Large intestine (tissue), 3 donors: ENCODE measurements at regions not wholly inside any gene's neighbourhood (a gene's known extent, or its start where the extent isn't known, plus 50 kb on each side); places are given as distances from the start of the nearest gene placed in this dataset.

Experiments used
- DNase-seq, 2 donors: peaks; one replicate each; pipeline versions ENCODE4 v3.0.0 to v3.0.0-alpha.2; 2013
- H3K27ac ChIP-seq: one replicate; pipeline ENCODE4 v1.5.1; 2013; ENCODE audit warnings: low read length
- H3K27me3 ChIP-seq: 2 replicates; pipeline ENCODE4 v1.6.1; 2013; ENCODE audit warnings: low read length; ENCODE audit not compliant: control insufficient read depth, insufficient read depth
- H3K36me3 ChIP-seq: 2 replicates; pipeline ENCODE4 v1.6.1; 2013; ENCODE audit warnings: low read length; ENCODE audit not compliant: control insufficient read depth, insufficient read depth
- H3K4me1 ChIP-seq: one replicate; pipeline ENCODE4 v1.6.1; 2013; ENCODE audit warnings: low read length; ENCODE audit not compliant: control insufficient read depth, insufficient read depth
- H3K4me3 ChIP-seq: one replicate; pipeline ENCODE4 v1.5.1; 2013; ENCODE audit warnings: low read length
- H3K9me3 ChIP-seq: one replicate; pipeline ENCODE4 v1.6.1; 2013; ENCODE audit warnings: mild to moderate bottlenecking, low read depth, low read length, moderate library complexity; ENCODE audit not compliant: control insufficient read depth
- WGBS: methylation state at CpG from one replicate; pipeline ENCODE4 v1.1.5; 2013; ENCODE audit warnings: low lambda C conversion rate; ENCODE audit not compliant: insufficient coverage; 5-methylcytosine and 5-hydroxymethylcytosine counted together

DNA sequence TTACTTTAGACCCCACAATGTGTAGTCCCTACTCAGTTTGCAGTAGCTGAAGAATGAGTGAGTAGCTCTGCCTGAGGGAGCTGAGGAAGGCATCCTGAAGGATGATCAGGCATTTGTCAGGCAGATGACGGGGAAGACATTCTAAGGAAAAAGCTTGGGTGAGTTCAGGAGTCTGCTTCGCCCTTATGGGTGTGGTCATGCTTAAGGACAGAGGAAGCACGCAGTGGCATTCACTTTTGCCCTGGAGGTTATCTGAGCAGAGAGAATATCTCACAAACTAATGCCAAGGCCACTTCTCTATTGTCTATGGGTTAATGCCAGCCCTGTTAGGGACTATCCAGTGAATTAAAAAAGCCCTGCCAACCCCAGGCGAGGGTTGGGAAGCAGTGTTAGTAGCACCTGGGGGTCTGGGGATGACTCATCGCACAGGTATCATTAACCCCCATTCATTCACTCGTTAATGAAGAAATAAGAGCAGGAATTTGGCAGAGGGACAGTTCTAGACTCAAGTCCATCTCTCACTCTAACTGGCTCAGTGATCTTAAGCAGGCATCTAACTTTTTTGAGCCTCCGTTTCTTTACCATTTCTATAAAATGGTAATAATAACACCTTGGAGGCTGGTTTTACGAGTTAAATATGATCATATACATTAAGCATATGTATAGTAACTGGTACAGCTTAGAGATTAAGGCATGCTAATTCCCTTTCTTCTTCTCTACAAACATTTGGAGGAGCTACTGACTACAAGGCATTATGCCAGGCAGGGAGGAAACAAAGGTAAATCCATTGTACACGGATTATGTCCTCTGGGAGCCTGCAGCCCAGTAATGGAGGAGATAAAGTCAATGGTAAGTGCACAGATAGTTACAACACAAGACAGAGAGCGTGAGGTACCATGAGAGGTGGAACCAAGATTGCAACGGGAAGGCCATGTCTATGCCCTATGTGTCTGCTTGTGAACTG is 93.2 kb upstream of the AKIRIN2 start:
- H3K4me1 ChIP-seq: peaks cover 31% of the 10 kb centered on the region
- DNase-seq: peak; percentile 42 to 71
- H3K9me3 ChIP-seq: no peaks in the 10 kb centered on the region
- no CpG with 5 or more reads among the region's 11 CpGs for WGBS
- no peak overlapping the region for H3K27ac ChIP-seq
- no peaks in the 10 kb centered on the region for H3K36me3 ChIP-seq
- no peaks in the 10 kb centered on the region for H3K27me3 ChIP-seq
- no peak overlapping the region for H3K4me3 ChIP-seq

DNA sequence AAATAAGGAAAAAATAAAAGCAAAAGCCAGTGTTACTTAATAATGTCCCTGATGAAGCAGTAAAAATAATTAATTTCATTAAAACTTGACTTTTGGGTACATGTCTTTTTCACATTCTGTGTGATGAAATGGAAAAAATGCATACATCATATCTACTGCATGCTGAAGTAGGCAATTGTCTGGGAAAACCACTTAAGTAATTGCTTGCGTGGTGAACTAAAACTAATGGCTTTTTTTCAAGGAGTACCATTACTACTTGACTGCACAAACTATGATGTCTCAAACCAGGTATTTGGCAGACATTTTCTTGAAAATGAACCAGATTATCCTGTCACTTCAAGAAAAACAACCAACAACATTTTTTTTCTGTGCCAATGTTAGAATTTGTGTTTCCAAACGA is 91.3 kb upstream of the AKIRIN2 start:
- Histone ChIP-seq H3K4me3 (no peak overlapping the region), H3K27me3 (no peaks in the 10 kb centered on the region), H3K36me3 (no peaks in the 10 kb centered on the region), H3K9me3 (no peaks in the 10 kb centered on the region), H3K4me1 (peaks cover 29% of the 10 kb centered on the region), H3K27ac (no peak overlapping the region)
- DNase-seq: no peak
- WGBS: 100% methylated on average over 2 of the region's 2 CpGs

DNA sequence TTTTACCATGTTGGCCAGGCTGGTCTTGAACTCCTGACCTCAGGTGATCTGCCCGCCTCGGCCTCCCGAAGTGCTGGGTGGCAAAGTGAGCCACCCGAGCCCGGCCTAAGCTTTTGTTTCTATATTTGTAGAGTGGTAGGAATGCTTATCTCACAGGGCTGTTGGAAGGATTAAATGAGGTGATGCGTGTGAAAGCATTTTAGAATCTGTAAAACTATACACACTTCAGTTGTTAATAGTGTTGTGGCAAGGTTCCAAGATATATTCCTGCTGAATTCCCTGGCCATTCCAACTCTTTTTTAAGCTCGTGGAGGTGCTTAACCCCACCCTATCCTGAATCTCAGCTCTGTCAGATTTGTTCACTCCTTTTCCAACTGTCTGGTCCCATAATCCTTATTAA is 89.9 kb upstream of the AKIRIN2 start:
- no peak overlapping the region for H3K27ac ChIP-seq
- H3K4me1 ChIP-seq: peaks cover 29% of the 10 kb centered on the region
- no peaks in the 10 kb centered on the region for H3K36me3 ChIP-seq
- no peak overlapping the region for H3K4me3 ChIP-seq
- no peak for DNase-seq
- H3K27me3 ChIP-seq: no peaks in the 10 kb centered on the region
- no peaks in the 10 kb centered on the region for H3K9me3 ChIP-seq
- no CpG with 5 or more reads among the region's 7 CpGs for WGBS

DNA sequence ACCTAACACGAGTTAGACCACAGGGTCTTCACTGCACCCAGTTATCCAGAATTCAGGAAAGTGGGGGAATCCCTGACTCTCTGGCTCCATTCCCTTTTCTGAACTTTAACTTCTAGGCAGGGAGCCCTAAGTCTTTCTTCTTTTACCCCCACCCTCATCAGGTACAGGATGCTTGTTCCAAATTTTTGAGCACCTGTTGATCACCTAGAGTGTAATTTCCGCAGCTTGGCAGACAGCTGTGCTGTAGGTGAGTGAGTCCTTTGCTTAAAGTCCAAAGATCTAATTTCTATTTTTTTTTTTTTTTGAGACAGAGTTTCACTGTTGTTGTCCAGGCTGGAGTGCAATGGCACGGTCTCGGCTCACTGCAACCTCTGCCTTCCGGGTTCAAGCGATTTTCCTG is 89.5 kb upstream of the AKIRIN2 start:
- Histone ChIP-seq H3K4me3 (no peak overlapping the region), H3K27ac (peak overlapping the region; percentile 91), H3K27me3 (no peaks in the 10 kb centered on the region), H3K36me3 (no peaks in the 10 kb centered on the region), H3K4me1 (peaks cover 24% of the 10 kb centered on the region), H3K9me3 (no peaks in the 10 kb centered on the region)
- peak in 1 of 2 donors; percentile 72 for DNase-seq
- WGBS: no CpG with 5 or more reads among the region's 6 CpGs

DNA sequence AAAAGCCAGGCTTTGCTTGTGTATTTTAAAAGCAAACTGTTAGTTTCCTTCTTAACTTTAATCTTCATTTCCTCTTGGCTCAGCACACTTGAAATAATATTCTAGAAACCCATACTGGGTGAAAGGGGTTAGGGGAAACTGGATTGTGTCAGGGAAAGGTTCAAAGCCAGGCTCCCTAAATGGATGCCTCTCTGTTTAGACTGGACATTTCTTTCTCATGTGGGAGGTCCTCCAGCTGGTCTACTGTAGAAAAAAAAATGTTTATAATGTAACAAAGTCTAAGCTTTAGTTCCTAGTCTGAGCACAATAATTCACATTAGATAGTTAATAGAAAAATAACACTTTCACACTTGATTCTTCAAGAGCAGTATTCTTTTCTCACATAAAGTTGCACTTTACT is 89.0 kb upstream of the AKIRIN2 start:
- no peaks in the 10 kb centered on the region for H3K9me3 ChIP-seq
- peaks cover 22% of the 10 kb centered on the region for H3K4me1 ChIP-seq
- H3K4me3 ChIP-seq: no peak overlapping the region
- no peak for DNase-seq
- no peaks in the 10 kb centered on the region for H3K27me3 ChIP-seq
- H3K27ac ChIP-seq: peak overlapping the region; percentile 91
- H3K36me3 ChIP-seq: no peaks in the 10 kb centered on the region

DNA sequence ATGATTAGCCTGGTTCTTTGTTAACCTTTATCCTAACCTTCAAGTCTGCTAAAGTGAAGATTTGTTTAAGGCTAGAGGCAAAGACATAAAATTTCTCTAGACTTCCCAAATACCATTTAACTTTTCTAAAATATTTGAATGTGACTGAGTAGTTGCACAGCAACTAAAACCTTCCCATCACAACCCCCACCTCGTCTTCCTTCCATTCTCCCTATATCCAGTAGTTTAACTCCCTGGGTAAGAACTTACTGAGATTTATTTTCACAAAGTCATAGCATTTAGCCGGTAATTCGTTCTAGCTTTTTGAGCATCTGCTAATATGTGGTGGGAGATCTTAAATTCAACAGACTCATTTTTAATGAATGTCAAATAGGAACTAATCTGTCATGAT is 87.9 kb upstream of the AKIRIN2 start:
- Histone ChIP-seq H3K9me3 (no peaks in the 10 kb centered on the region), H3K27me3 (no peaks in the 10 kb centered on the region), H3K27ac (peak overlapping the region; percentile 91), H3K4me3 (no peak overlapping the region), H3K4me1 (peaks cover 18% of the 10 kb centered on the region), H3K36me3 (no peaks in the 10 kb centered on the region)
- 63% methylated on average over 1 of the region's 3 CpGs for WGBS
- DNase-seq: no peak

DNA sequence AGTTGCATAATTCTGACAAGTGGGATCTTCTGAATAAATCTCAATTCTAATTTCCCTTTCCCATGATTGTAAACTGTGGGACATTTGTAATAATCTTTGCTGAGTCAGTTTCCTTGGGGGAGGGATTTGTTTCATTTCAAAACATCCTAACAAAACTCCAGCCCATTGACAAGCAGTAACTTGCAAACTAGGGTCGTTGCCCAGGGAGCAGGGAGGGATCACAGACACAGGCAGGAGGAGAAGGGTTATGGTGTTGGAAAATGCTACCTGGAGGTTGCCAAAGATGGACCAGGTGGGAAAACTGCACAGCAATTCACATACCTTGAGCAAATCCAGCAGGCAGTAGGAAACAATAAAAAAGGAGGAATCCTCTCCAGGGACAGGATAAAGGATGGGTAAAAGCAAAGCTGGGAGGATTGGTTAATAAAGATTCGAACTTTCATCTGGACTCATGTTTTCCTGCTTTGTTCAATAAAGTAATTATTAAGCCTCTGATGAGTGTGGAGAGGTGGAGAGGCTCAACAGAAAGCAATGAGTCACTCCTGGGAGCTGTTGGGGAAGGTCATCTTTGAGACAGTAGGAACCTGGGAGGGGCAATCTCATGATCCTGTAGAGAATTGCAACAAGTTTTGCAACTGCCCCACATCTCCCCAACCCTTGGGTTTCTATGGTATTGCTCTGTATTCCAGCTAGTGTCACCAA is 87.3 kb upstream of the AKIRIN2 start:
- peak overlapping the region; percentile 91 for H3K27ac ChIP-seq
- DNase-seq: peak; percentile 90 to 95
- no peaks in the 10 kb centered on the region for H3K9me3 ChIP-seq
- no peaks in the 10 kb centered on the region for H3K36me3 ChIP-seq
- no peaks in the 10 kb centered on the region for H3K27me3 ChIP-seq
- H3K4me3 ChIP-seq: no peak overlapping the region
- no CpG with 5 or more reads among the region's 2 CpGs for WGBS
- peaks cover 23% of the 10 kb centered on the region for H3K4me1 ChIP-seq

DNA sequence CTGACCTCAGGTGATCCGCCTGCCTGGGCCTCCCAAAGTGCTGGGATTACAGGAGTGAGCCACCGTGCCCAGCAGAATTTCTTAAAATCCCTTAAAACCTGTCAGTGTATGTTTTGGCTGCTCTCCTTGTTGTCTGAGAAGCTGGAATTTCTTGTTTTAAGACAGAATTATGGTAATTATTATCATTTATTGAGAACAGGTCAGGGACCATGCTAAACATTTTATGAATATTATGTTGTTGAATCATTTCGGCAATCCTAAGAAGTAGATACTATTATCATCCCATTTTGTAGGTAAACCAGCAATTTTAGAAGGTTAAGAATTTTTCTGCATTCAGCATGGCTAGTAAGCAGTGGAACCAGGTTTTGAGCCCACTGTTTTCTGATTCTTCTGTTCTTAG is 86.1 kb upstream of the AKIRIN2 start:
- Histone ChIP-seq H3K4me3 (no peak overlapping the region), H3K27me3 (no peaks in the 10 kb centered on the region), H3K36me3 (no peaks in the 10 kb centered on the region), H3K9me3 (no peaks in the 10 kb centered on the region), H3K4me1 (peaks cover 24% of the 10 kb centered on the region), H3K27ac (no peak overlapping the region)
- WGBS: no CpG with 5 or more reads among the region's 3 CpGs
- no peak for DNase-seq

DNA sequence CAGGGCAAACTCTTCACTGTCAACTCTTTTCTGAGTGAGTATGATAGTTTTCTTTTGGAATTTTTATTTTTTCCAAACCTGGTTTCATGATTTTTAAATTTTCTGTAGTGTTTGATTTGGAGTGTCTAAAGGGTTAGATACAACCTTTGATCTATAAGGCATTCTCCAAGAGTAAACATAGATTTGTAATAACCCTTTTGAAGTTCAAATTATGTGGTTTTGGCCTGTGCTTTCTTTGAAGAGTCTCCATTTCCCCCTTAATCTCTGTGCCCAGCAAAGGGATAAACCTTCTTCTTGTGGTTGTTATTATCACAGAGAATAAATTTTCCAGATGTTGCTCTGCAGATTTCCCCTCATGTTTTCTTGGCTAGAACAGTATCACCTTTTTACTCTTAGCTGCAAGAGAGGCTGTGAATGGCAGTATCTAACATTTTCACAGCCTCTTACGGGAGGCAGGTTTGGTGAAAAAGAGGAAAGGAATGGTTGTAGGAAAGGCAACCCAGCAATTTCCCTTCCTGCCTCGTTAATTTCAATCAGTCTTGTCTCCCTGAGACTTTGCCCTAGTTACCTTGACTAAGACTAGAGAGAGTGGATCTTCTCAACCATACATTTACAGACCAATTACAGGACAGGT is 83.3 kb upstream of the AKIRIN2 start:
- H3K4me1 ChIP-seq: peaks cover 16% of the 10 kb centered on the region
- no peaks in the 10 kb centered on the region for H3K27me3 ChIP-seq
- H3K4me3 ChIP-seq: no peak overlapping the region
- H3K9me3 ChIP-seq: no peaks in the 10 kb centered on the region
- no peaks in the 10 kb centered on the region for H3K36me3 ChIP-seq
- WGBS: no CpG with 5 or more reads among the region's 2 CpGs
- no peak for DNase-seq
- no peak overlapping the region for H3K27ac ChIP-seq

DNA sequence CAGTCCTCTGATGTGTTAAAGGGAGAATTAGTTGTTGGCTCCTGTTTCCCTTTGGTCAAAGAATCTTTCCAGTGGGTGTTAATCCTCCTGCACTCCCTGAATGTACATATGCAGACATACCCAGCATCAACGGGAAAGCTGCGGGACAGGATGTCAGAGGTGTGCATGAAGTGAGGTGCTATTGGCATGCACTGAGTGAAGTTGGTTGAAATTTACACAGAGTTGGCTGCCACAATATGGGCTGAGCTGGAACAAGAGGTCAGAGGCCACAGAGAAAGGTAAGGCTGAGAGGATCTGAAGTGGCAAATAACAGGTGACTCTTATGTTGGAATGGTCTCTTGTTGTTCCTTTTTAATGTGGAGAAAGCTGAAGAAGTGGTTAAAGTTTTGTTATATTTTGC is 82.7 kb upstream of the AKIRIN2 start:
- H3K9me3 ChIP-seq: no peaks in the 10 kb centered on the region
- H3K4me1 ChIP-seq: peaks cover 13% of the 10 kb centered on the region
- H3K4me3 ChIP-seq: no peak overlapping the region
- H3K27ac ChIP-seq: peak overlapping the region; percentile 89
- H3K27me3 ChIP-seq: no peaks in the 10 kb centered on the region
- H3K36me3 ChIP-seq: no peaks in the 10 kb centered on the region
- WGBS: no CpG with 5 or more reads among the region's 2 CpGs
- DNase-seq: no peak
